Memory B cell (primary cell): ENCODE measurements at regions not wholly inside any gene's neighbourhood (a gene's known extent, or its start where the extent isn't known, plus 50 kb on each side); places are given as distances from the start of the nearest gene placed in this dataset.

Experiments used
- ATAC-seq: fragments of 150-1000 bp; cut with Tn5 transposase; 2 replicates; pipeline ENCODE4 v1.10.0; 2021; ENCODE audit warnings: low read depth, mild to moderate bottlenecking, moderate library complexity
- DNase-seq, 2 donors: peaks; one replicate each; pipeline ENCODE4 v3.0.0; 2022; ENCODE audit warnings: low spot score in 2 of 2
- H3K27ac Mint-ChIP-seq: one replicate; pipeline ENCODE4 v1.8.0; 2022; ENCODE audit warnings: mild to moderate bottlenecking, moderate library complexity, mixed read lengths
- H3K27me3 Mint-ChIP-seq: one replicate; pipeline ENCODE4 v1.8.0; 2022; ENCODE audit warnings: mixed read lengths
- H3K36me3 Mint-ChIP-seq: one replicate; pipeline ENCODE4 v1.8.0; 2022; ENCODE audit warnings: mild to moderate bottlenecking, mixed read lengths
- H3K4me1 Mint-ChIP-seq: one replicate; pipeline ENCODE4 v1.8.0; 2022; ENCODE audit warnings: mixed read lengths
- H3K4me3 Mint-ChIP-seq: one replicate; pipeline ENCODE4 v1.8.0; 2022; ENCODE audit warnings: mild to moderate bottlenecking, moderate library complexity, mixed read lengths
- H3K9me3 Mint-ChIP-seq: one replicate; pipeline ENCODE4 v1.8.0; 2022; ENCODE audit warnings: mixed read lengths

- no peak overlapping the region for H3K27ac Mint-ChIP-seq
These were observed 179.6 kb upstream of the MKI67 start for GRCh38 chr10:128305601-128306345.

GRCh38 chr10:128306535-128306934, 180.3 kb upstream of the MKI67 start:
- H3K27ac Mint-ChIP-seq, result no peak overlapping the region
- peaks cover 2% of the 10 kb centered on the region for H3K9me3 Mint-ChIP-seq

More at GRCh38 chr10:128305601-128306345, 179.6 kb upstream of the MKI67 start:
- Mint-ChIP-seq H3K27me3 (peaks cover 4% of the 10 kb centered on the region), H3K4me1 (no peaks in the 10 kb centered on the region), H3K36me3 (no peaks in the 10 kb centered on the region), H3K4me3 (no peak overlapping the region), H3K9me3 (peaks cover 3% of the 10 kb centered on the region)
- DNase-seq, result no peak
- no peak for ATAC-seq

GRCh38 chr10:128306966-128307365, 180.7 kb upstream of the MKI67 start:
- DNase-seq (no peak), ATAC-seq (no peak)
- Mint-ChIP-seq H3K4me3 (no peak overlapping the region), H3K4me1 (no peaks in the 10 kb centered on the region), H3K36me3 (no peaks in the 10 kb centered on the region), H3K27ac (no peak overlapping the region), H3K27me3 (peaks cover 4% of the 10 kb centered on the region), H3K9me3 (peaks cover 2% of the 10 kb centered on the region)

More at GRCh38 chr10:128306535-128306934, 180.3 kb upstream of the MKI67 start:
- H3K36me3 Mint-ChIP-seq, result no peaks in the 10 kb centered on the region
- H3K27me3 Mint-ChIP-seq, result peaks cover 4% of the 10 kb centered on the region
- H3K4me3 Mint-ChIP-seq, result no peak overlapping the region
- ATAC-seq, result no peak
- no peaks in the 10 kb centered on the region for H3K4me1 Mint-ChIP-seq
- DNase-seq, result no peak

GRCh38 chr10:128307820-128308219, 181.6 kb upstream of the MKI67 start:
- no peak for DNase-seq
- no peak overlapping the region for H3K27ac Mint-ChIP-seq
- H3K4me3 Mint-ChIP-seq, result no peak overlapping the region
- H3K36me3 Mint-ChIP-seq, result no peaks in the 10 kb centered on the region
- peaks cover 2% of the 10 kb centered on the region for H3K9me3 Mint-ChIP-seq
- H3K4me1 Mint-ChIP-seq, result no peaks in the 10 kb centered on the region
- H3K27me3 Mint-ChIP-seq, result peaks cover 4% of the 10 kb centered on the region
- no peak for ATAC-seq

- Mint-ChIP-seq H3K4me1 (no peaks in the 10 kb centered on the region), H3K27ac (no peak overlapping the region), H3K4me3 (no peak overlapping the region), H3K27me3 (peaks cover 4% of the 10 kb centered on the region), H3K9me3 (peaks cover 1% of the 10 kb centered on the region), H3K36me3 (no peaks in the 10 kb centered on the region)
- no peak for DNase-seq
- no peak for ATAC-seq
These were observed 184.9 kb upstream of the MKI67 start for GRCh38 chr10:128310971-128311658.

- DNase-seq (no peak), ATAC-seq (no peak)
- Mint-ChIP-seq H3K27ac (no peak overlapping the region), H3K4me3 (no peak overlapping the region), H3K27me3 (peaks cover 4% of the 10 kb centered on the region), H3K9me3 (peaks cover 1% of the 10 kb centered on the region), H3K4me1 (no peaks in the 10 kb centered on the region), H3K36me3 (no peaks in the 10 kb centered on the region)
These were observed 186.0 kb upstream of the MKI67 start for GRCh38 chr10:128312250-128312649.

- no peak overlapping the region for H3K4me3 Mint-ChIP-seq
- H3K27me3 Mint-ChIP-seq, result no peaks in the 10 kb centered on the region
- no peak overlapping the region for H3K27ac Mint-ChIP-seq
- no peak for DNase-seq
- H3K4me1 Mint-ChIP-seq, result no peaks in the 10 kb centered on the region
- no peak for ATAC-seq
- H3K9me3 Mint-ChIP-seq, result peaks cover 1% of the 10 kb centered on the region
- H3K36me3 Mint-ChIP-seq, result no peaks in the 10 kb centered on the region
These were observed 188.5 kb upstream of the MKI67 start for GRCh38 chr10:128314686-128315085.

GRCh38 chr10:128316121-128316726, 190.0 kb upstream of the MKI67 start:
- no peaks in the 10 kb centered on the region for H3K36me3 Mint-ChIP-seq
- ATAC-seq (no peak), DNase-seq (no peak)
- H3K27ac Mint-ChIP-seq, result no peak overlapping the region
- H3K4me1 Mint-ChIP-seq, result no peaks in the 10 kb centered on the region
- H3K4me3 Mint-ChIP-seq, result no peak overlapping the region
- no peaks in the 10 kb centered on the region for H3K27me3 Mint-ChIP-seq
- peaks cover 1% of the 10 kb centered on the region for H3K9me3 Mint-ChIP-seq

GRCh38 chr10:128316925-128317324, 190.7 kb upstream of the MKI67 start:
- Mint-ChIP-seq H3K27ac (no peak overlapping the region), H3K4me3 (no peak overlapping the region), H3K4me1 (no peaks in the 10 kb centered on the region), H3K9me3 (peaks cover 1% of the 10 kb centered on the region), H3K27me3 (peaks cover under 1% of the 10 kb centered on the region), H3K36me3 (no peaks in the 10 kb centered on the region)
- DNase-seq (no peak), ATAC-seq (no peak)

- no peak overlapping the region for H3K27ac Mint-ChIP-seq
- no peak for ATAC-seq
- H3K27me3 Mint-ChIP-seq, result peaks cover 2% of the 10 kb centered on the region
- H3K4me1 Mint-ChIP-seq, result no peaks in the 10 kb centered on the region
- H3K36me3 Mint-ChIP-seq, result no peaks in the 10 kb centered on the region
- no peak overlapping the region for H3K4me3 Mint-ChIP-seq
- H3K9me3 Mint-ChIP-seq, result peaks cover 1% of the 10 kb centered on the region
- DNase-seq, result no peak
These were observed 192.1 kb upstream of the MKI67 start for GRCh38 chr10:128318366-128318765.

GRCh38 chr10:128318913-128319312, 192.7 kb upstream of the MKI67 start:
- Mint-ChIP-seq H3K4me1 (no peaks in the 10 kb centered on the region), H3K27me3 (peaks cover 2% of the 10 kb centered on the region), H3K27ac (no peak overlapping the region), H3K9me3 (peaks cover 1% of the 10 kb centered on the region), H3K36me3 (no peaks in the 10 kb centered on the region), H3K4me3 (no peak overlapping the region)
- no peak for DNase-seq
- no peak for ATAC-seq

- Mint-ChIP-seq H3K4me3 (no peak overlapping the region), H3K27me3 (peaks cover 2% of the 10 kb centered on the region), H3K27ac (no peak overlapping the region), H3K36me3 (no peaks in the 10 kb centered on the region), H3K4me1 (no peaks in the 10 kb centered on the region), H3K9me3 (no peaks in the 10 kb centered on the region)
- ATAC-seq (no peak), DNase-seq (no peak)
These were observed 195.9 kb upstream of the MKI67 start for GRCh38 chr10:128322106-128322505.

- Mint-ChIP-seq H3K9me3 (no peaks in the 10 kb centered on the region), H3K4me3 (no peak overlapping the region), H3K27ac (no peak overlapping the region), H3K4me1 (no peaks in the 10 kb centered on the region), H3K36me3 (no peaks in the 10 kb centered on the region), H3K27me3 (peaks cover 2% of the 10 kb centered on the region)
- ATAC-seq (no peak), DNase-seq (no peak)
These were observed 196.7 kb upstream of the MKI67 start for GRCh38 chr10:128322950-128323349.

- no peak for ATAC-seq
These were observed 198.0 kb upstream of the MKI67 start for GRCh38 chr10:128324058-128324827.

More at GRCh38 chr10:128324058-128324827, 198.0 kb upstream of the MKI67 start:
- no peaks in the 10 kb centered on the region for H3K36me3 Mint-ChIP-seq
- H3K4me3 Mint-ChIP-seq, result no peak overlapping the region
- H3K27me3 Mint-ChIP-seq, result peaks cover 2% of the 10 kb centered on the region
- no peak overlapping the region for H3K27ac Mint-ChIP-seq
- H3K9me3 Mint-ChIP-seq, result peaks cover 2% of the 10 kb centered on the region
- H3K4me1 Mint-ChIP-seq, result no peaks in the 10 kb centered on the region
- no peak for DNase-seq
